ENCODE measurements at regions not wholly inside any gene's neighbourhood (a gene's known extent, or its start where the extent isn't known, plus 50 kb on each side); places are given as distances from the start of the nearest gene placed in this dataset.

DNA sequence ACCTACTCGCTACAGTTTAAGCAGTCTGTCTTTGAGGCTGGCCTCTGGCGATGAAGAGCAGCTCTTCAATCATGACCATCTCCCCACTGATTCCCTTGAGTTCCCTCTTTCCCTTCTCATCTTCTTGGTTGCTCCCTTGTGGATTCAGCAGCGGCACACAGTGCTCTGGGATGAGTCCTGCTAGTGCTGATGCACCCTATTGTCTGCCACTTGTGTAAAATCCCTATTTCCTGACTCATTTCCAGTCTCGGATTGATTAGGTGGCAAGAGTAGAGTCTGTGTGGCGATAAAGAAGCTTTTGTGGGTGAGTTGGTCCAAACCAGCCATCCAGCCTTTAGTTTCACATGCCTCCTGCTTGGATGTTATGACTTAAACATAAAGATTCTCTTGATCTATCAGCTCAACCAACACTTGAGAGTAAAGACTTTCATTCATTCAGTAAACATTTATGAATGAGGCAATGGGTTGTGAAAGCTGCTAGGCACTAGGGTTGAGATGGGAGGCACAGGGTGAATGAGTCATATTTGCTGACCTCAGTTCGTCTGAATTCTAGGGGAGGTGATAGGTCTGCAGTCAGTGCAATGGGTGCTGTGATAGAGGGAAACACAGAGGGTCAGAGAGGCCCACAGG is 219.4 kb upstream of the RAG2 start:
- no peaks in the 10 kb centered on the region for H3K27me3 Mint-ChIP-seq
- DNase-seq (ENCODE audit: extremely low spot score, unreplicated experiment): no peak
- peaks cover 5% of the 10 kb centered on the region for H3K9me3 Mint-ChIP-seq
- H3K4me1 Mint-ChIP-seq (ENCODE audit: unreplicated experiment): no peaks in the 10 kb centered on the region
- no peak for TF ChIP-seq CTCF (conservative IDR thresholded peaks at IDR 0.05)
- H3K27ac Mint-ChIP-seq: no peak overlapping the region
- no peaks in the 10 kb centered on the region for H3K36me3 Mint-ChIP-seq
- no peak overlapping the region for H3K4me3 Mint-ChIP-seq

- Mint-ChIP-seq H3K36me3 (no peaks in the 10 kb centered on the region), H3K4me1 (ENCODE audit: unreplicated experiment) (no peaks in the 10 kb centered on the region), H3K4me3 (no peak overlapping the region), H3K9me3 (peaks cover 5% of the 10 kb centered on the region), H3K27me3 (no peaks in the 10 kb centered on the region), H3K27ac (no peak overlapping the region)
- DNase-seq (ENCODE audit: extremely low spot score, unreplicated experiment): no peak
- no peak for TF ChIP-seq CTCF (conservative IDR thresholded peaks at IDR 0.05)
Measured at GRCh38 chr11:36809303-36809702, 211.3 kb upstream of the RAG2 start.

DNA sequence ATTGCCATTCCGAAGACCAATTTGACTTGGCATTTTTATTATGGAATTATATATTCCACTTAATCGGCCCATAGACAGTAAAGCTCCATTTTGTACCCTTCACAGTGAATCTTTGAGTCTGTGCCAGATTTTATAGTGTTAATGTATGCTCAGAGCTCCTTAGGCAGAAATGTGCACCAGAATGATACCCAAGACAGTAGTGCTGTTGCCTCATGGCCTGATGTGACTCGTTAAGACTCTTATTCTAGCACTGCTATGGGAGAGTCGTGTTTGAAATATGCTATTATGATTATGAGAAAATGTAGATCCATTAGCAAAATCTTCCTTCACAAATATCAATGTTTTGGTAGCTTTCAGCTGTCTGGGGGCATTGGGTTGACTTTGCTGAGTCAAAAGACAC is 209.8 kb upstream of the RAG2 start:
- no peak for TF ChIP-seq CTCF (conservative IDR thresholded peaks at IDR 0.05)
- Mint-ChIP-seq H3K27me3 (no peaks in the 10 kb centered on the region), H3K4me3 (no peak overlapping the region), H3K9me3 (peaks cover under 1% of the 10 kb centered on the region), H3K27ac (no peak overlapping the region), H3K36me3 (no peaks in the 10 kb centered on the region), H3K4me1 (ENCODE audit: unreplicated experiment) (peaks cover 4% of the 10 kb centered on the region)
- DNase-seq (ENCODE audit: extremely low spot score, unreplicated experiment): no peak

- Mint-ChIP-seq H3K4me1 (ENCODE audit: unreplicated experiment) (peaks cover 4% of the 10 kb centered on the region), H3K27ac (no peak overlapping the region)
Measured at GRCh38 chr11:36803084-36803483, 205.0 kb upstream of the RAG2 start.

DNA sequence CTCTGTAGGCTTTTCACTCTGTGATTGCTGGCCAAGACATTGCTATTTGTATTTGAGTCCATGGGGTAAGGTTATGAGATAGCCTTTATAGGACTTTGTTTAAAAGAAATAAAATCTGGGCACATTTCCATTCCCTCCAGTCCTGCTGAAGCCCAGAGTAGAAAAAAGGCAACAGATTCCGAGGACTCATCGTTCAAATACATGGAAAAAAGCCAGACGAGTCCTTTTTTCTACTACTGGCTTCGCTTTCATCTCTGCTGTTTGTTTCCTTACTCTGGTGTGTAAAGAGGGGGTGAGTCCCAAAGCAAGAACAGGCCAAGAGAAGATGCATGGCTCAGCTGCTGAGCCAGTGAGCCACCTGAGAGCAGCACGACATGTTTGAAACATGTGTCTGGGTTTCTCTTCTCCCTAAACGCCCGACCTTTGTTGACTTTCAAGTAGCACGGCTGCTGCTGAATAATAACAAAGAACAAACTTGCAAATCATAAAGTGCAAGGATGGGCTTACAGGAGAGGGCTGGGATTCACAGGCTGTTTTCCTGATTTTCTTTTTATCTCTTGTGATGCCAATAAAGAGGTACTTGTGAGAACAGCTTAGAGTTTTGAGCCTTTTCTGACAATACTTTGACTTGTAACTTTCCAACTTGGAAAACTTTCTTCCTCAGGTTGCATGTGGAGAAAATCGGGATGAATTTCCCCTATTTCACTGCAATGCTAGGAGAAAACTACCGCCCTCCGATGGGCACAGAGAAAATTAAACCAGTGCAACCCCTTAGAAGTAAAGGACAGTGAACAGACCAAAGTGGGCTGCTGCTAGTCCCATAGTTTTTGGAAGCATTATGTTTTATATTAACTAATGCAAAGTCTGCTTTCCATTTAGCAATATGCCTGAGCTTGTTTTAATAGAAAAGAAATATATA is 195.2 kb upstream of the RAG2 start:
- H3K27me3 Mint-ChIP-seq: no peaks in the 10 kb centered on the region
- no peaks in the 10 kb centered on the region for H3K9me3 Mint-ChIP-seq
- DNase-seq (ENCODE audit: extremely low spot score, unreplicated experiment): no peak
- H3K4me3 Mint-ChIP-seq: no peak overlapping the region
- H3K27ac Mint-ChIP-seq: no peak overlapping the region
- peak; percentile 50 for TF ChIP-seq CTCF (conservative IDR thresholded peaks at IDR 0.05)
- H3K36me3 Mint-ChIP-seq: no peaks in the 10 kb centered on the region
- H3K4me1 Mint-ChIP-seq (ENCODE audit: unreplicated experiment): no peaks in the 10 kb centered on the region

More at GRCh38 chr11:36803084-36803483, 205.0 kb upstream of the RAG2 start:
- TF ChIP-seq CTCF (conservative IDR thresholded peaks at IDR 0.05): no peak
- Mint-ChIP-seq H3K4me3 (no peak overlapping the region), H3K9me3 (no peaks in the 10 kb centered on the region), H3K27me3 (no peaks in the 10 kb centered on the region), H3K36me3 (no peaks in the 10 kb centered on the region)
- no peak for DNase-seq (ENCODE audit: extremely low spot score, unreplicated experiment)
